HG03342 (cell line): ENCODE measurements at regions not wholly inside any gene's neighbourhood (a gene's known extent, or its start where the extent isn't known, plus 50 kb on each side); places are given as distances from the start of the nearest gene placed in this dataset.

ENCODE experiments used
- ATAC-seq: cut with Tn5 transposase; IDR thresholded peaks from one replicate; pipeline ENCODE4 v1.9.1; 2021; ENCODE audit warnings: mild to moderate bottlenecking, moderate library complexity; ENCODE audit not compliant: unreplicated experiment

DNA sequence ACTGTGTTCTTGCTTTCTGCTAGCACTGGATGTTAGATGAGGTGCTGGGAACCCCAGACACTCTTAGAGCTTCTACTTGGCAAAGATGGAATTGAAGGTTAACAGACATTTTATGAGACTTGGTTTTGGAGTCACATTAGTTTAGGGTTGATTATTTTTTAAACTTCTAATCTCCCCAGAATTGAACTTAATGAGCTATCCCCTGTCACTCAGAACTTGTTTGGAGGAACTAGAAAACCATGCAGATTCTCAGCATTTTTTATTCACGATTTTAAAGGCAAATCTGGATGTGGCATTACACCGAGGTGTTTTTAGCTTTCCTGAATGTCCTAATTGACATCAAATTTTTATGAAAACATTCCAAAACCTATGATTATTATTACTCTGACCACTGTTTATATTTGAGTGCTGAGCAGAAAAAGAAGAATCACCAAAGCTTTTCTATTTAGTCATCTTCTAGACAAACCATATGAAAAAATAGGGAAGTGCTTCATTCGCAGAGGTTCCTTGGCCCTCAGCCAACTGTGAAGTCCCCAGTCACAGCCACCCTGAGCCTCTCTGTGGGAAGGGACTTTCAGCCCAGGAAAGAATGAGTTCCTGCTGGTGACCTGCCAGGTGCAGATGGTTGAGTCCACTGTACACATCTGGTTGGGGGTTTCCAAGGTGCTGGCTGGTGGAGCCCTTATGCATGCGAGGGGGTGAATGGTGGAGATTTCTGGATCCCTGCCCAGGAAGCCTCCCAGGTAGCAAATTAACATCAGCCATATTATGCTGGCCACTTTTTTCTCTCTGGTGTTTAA lies 196.0 kb upstream of the TOPAZ1 start:
- peak; percentile 79 for ATAC-seq

DNA sequence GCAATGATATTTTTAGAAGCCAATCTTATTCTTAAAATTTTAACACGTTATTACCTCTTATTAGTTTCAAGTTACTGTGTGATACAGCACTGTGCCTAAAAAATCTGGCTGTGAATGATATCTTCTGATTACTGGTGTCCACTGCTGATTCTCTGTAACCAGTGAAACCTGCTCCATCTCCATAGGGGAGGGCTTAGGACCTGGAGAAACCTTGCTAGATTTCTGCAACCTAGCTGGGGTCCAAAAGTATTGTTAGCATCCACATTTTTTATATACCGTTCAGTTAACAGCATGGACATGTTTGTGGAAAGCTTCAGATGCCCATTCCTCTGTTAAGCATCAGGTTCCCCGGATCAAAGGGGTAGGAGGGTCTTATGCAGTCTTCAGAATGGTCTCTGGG lies 193.9 kb upstream of the TOPAZ1 start:
- no peak for ATAC-seq

DNA sequence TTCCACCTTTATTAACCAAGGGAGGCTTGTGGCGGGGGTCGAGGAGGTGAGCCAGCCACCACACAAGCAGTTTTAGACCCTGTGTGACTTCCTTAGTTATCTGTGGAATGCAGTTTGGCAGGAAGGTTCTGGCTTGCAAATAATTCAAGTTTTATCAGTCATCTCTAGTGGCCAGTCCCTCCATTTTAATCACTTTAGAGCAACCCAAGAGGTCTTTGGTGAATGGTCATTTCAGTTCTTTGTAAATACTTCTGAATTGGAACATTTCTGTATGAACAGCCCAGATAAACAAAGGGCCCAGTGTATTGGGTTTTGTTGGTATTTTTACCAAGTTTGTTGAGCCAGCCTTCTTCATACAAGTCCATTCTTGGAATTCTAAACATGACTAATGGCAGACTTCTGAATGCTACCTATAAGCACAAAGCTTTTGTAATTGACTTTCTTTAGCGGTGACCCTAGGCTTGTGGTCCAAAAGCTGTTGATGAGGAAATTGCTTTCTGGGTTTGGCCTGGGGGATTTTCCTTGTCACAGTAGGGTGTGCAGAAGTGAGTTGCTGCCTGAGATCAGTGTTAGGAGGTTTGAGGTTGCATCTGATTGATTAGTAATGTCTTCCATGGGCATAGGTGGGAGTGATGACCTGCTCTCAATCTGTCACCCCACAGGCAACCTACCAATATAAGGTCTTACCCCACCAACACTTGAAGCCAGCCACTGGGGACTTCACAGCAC lies 193.3 kb upstream of the TOPAZ1 start:
- no peak for ATAC-seq

- ATAC-seq: no peak
These were observed 192.7 kb upstream of the TOPAZ1 start for GRCh38 chr3:44048949-44049348.

- no peak for ATAC-seq
These were observed 191.6 kb upstream of the TOPAZ1 start for GRCh38 chr3:44050101-44050500.

- no peak for ATAC-seq
These were observed 190.8 kb upstream of the TOPAZ1 start for GRCh38 chr3:44050867-44051266.

GRCh38 chr3:44055951-44056350 lies 185.7 kb upstream of the TOPAZ1 start:
- no peak for ATAC-seq

- ATAC-seq: no peak
These were observed 185.0 kb upstream of the TOPAZ1 start for GRCh38 chr3:44056446-44057240.

GRCh38 chr3:44058022-44058867 lies 183.4 kb upstream of the TOPAZ1 start:
- peak; percentile 89 for ATAC-seq

DNA sequence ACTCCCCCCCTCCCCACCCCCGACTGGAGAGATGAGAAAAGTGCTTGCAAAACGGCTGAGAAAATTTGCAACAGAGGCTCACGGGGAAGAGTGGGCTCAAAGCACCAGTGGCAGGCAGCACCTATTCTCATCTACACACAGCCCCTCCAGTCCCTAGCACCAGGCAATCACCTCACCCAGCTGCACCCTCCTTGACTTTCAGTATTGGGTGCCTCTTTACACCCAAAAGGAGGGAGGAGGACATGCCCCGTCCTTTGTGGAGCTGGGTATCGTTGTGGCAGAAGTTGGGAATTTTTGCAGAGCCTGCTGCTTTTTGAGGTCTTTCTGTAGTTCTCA lies 182.8 kb upstream of the TOPAZ1 start:
- no peak for ATAC-seq

GRCh38 chr3:44060164-44060563 lies 181.5 kb upstream of the TOPAZ1 start:
- no peak for ATAC-seq

GRCh38 chr3:44061268-44061667 lies 180.4 kb upstream of the TOPAZ1 start:
- no peak for ATAC-seq

DNA sequence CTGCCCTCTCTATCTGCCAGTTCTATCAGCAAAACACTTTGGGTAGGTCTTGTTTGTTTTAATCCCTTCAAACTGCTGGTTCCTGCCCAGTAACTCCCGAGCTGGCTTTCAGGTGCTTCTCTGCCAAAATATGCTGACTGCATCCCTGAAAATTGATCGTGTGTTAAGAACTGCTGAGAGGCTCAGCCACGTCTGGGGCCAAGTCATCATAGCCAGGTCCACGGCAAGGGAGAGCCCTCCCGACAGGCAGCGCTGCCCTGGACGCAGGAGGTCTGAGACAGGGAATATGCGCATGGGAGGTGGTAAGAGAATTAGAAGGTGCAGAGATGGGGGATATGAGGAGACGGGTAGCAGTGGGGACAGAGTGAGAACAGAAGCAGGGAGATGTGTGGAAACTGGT lies 179.7 kb upstream of the TOPAZ1 start:
- ATAC-seq: no peak

DNA sequence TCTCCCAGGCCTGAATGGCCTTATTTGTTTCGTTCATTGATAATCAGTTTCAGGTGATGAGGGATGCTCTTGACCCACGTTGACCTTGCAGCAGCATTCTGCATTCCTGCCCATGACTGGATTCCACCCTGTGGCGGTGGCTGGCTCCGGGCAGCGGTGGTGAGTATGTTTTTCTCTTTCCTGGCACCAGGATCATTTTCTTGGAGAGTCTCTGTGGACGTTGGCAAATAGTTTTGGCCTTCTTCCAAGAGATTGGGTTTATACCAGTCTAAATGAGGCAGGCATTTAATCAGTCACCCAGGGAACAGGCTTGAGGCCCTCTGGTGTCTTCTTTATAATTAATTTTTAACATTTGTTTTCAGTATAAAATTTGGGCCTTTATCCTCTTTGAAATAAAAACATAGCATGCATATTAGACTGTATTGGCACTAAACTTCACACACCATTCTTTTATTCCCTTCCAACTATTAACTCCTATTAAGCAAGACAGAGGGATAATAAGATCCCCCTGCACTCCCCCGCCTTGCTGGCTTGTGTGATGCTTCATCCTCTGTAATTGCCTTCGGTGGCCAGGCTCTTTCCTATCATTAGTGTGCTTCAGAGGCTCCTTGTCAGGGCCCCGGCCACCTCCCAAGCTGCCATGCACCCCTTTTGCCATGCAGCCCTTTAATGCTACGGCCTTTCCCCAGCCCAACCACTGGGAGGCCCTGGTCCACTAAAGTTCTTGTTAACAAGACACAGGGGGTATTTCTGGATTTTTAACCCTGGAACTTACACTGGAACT lies 176.2 kb upstream of the TOPAZ1 start:
- no peak for ATAC-seq

- no peak for ATAC-seq
These were observed 174.9 kb upstream of the TOPAZ1 start for GRCh38 chr3:44066806-44067205.

DNA sequence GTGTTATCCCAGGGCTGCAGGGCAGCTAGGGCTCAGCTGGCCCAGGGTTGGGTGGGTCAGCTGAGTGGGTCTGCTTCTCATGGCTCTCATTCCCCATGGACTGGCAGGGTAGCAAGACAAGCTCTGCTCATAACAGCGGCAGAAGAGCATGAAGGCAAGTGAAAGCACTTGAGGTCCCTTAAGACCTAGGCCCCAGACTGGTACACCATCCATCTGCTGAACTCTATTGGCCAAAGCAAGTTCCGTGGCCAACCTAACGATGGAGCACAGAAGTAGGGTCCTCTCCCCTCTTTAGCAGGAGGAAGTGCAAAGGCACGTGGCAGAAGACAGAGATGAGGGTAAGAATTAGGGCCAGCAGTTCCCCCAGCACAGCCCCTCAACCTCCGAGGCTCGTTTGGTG lies 174.3 kb upstream of the TOPAZ1 start:
- ATAC-seq: no peak

DNA sequence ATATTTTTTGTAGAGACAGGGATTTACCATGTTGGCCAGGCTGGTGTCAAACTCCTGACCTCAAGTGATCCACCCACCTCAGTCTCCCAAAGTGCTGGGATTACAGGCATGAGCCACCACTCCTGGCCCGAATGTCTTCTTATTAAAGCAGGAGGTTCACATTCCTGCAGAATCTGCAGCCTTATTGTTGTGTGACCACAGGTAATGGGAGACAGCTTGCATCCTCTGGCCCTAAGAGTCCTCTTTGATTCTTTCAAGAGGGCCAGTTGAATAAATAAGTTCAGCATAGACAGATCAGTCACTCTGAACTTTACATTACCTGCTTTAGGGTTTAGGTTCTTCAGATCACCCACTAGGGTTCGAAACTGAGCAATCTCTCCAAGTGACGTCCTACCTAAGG lies 172.9 kb upstream of the TOPAZ1 start:
- no peak for ATAC-seq

DNA sequence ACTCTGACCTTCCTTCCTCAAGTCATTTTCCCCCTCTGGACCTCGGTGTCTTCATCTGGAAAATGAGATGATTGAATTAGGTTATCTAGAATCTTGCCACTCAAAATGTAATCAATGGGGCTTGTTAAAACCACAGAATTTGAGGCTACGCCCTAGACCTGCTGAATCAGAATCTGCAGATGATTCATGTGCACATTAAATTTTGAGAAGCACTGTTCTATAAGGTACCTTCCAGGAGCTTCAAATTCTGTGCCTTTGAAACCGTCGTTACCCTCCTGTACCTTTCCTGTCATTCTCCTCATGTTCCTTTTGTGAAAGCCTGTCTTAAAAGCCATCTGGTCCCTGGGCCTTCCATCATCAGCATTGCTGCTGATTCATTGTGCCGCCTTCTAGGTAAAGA lies 172.4 kb upstream of the TOPAZ1 start:
- no peak for ATAC-seq

- ATAC-seq: no peak
These were observed 170.7 kb upstream of the TOPAZ1 start for GRCh38 chr3:44070841-44071546.
